BJ (cell line): ENCODE measurements at regions not wholly inside any gene's neighbourhood (a gene's known extent, or its start where the extent isn't known, plus 50 kb on each side); places are given as distances from the start of the nearest gene placed in this dataset.
A peak's percentile ranks its signal among the peaks of the same experiment; 100 is the strongest.

Experiments used
- CTCF ChIA-PET: fragments of 350-600 bp; formaldehyde crosslinking; extraction: SDS; loops from one replicate; lab custom pipeline; 2021; ENCODE audit warnings: antibody characterized with exemption, inconsistent platforms; lab: Yijun Ruan, JAX
- POLR2A ChIA-PET: fragments of 300-600 bp; sonication (Branson Sonifier 250); formaldehyde crosslinking; extraction: SDS; loops from one replicate; lab custom pipeline; 2021; ENCODE audit warnings: antibody characterized with exemption; lab: Charles Lee
- DNase-seq: peaks from one replicate; pipeline ENCODE4 v3.0.0-alpha.2; 2011; ENCODE audit warnings: low read depth
- H3K27me3 ChIP-seq: 2 replicates; pipeline ENCODE4 v1.6.0; 2011; ENCODE audit warnings: low read length; ENCODE audit not compliant: control insufficient read depth, insufficient read depth
- H3K36me3 ChIP-seq: 2 replicates; pipeline ENCODE4 v1.5.1; 2011; ENCODE audit warnings: low read length; ENCODE audit not compliant: control insufficient read depth, insufficient read depth
- H3K4me3 ChIP-seq: 2 replicates; pipeline ENCODE4 v1.5.1; 2011; ENCODE audit warnings: low read depth, mild to moderate bottlenecking, control low read depth, low read length
- TF ChIP-seq, protein P1 (sequence below): IDR thresholded peaks from 2 replicates; pipeline ENCODE4 v1.5.1; 2011; ENCODE audit warnings: low read depth, mild to moderate bottlenecking, control low read depth, inconsistent platforms, low read length, moderate library complexity; ENCODE audit not compliant: insufficient read depth

- TF ChIP-seq, protein P1, sequence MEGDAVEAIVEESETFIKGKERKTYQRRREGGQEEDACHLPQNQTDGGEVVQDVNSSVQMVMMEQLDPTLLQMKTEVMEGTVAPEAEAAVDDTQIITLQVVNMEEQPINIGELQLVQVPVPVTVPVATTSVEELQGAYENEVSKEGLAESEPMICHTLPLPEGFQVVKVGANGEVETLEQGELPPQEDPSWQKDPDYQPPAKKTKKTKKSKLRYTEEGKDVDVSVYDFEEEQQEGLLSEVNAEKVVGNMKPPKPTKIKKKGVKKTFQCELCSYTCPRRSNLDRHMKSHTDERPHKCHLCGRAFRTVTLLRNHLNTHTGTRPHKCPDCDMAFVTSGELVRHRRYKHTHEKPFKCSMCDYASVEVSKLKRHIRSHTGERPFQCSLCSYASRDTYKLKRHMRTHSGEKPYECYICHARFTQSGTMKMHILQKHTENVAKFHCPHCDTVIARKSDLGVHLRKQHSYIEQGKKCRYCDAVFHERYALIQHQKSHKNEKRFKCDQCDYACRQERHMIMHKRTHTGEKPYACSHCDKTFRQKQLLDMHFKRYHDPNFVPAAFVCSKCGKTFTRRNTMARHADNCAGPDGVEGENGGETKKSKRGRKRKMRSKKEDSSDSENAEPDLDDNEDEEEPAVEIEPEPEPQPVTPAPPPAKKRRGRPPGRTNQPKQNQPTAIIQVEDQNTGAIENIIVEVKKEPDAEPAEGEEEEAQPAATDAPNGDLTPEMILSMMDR = no peak
- Histone ChIP-seq H3K4me3 (no peak overlapping the region), H3K36me3 (no peaks in the 10 kb centered on the region), H3K27me3 (no peaks in the 10 kb centered on the region; the same call in 1 of the 2 replicates)
- no peak for DNase-seq
- POLR2A ChIA-PET = no interaction called here
- CTCF ChIA-PET = no interaction called here
These were observed 674.4 kb downstream of the SEMA5A start for GRCh38 chr5:8871446-8871845.

DNA sequence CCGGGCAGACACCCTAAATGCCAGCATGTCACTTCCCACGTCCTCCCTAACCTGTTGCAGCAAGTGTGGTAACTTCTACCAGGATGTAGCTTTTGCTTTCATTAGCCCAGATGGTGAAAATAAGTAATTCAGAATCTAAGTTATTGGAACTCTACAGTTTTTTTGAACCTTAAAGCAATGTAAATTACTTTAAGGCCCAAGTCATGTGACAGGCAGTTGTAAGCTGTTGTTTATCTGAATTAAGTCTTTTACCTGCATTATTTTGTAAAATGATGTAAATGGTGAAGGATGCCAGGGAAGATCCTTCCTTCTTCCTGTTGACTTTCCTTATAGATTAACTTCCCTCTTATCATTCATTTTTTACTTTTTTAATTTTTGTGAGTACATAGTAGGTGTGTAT lies 670.2 kb downstream of the SEMA5A start:
- no peak overlapping the region for H3K4me3 ChIP-seq
- TF ChIP-seq, protein P1 = no peak
- DNase-seq = no peak
- ChIA-PET CTCF (interaction anchor here (1.0 kb wide), 1 partner anchor 192 kb away, joined by 3 read pairs; no protein-coding TSS in a partner anchor), POLR2A (no interaction called here)
- H3K27me3 ChIP-seq = no peaks in the 10 kb centered on the region; the same call in 1 of the 2 replicates
- H3K36me3 ChIP-seq = no peaks in the 10 kb centered on the region

- H3K4me3 ChIP-seq = no peak overlapping the region
- TF ChIP-seq, protein P1 = no peak
- ChIA-PET POLR2A (no interaction called here), CTCF (no interaction called here)
- DNase-seq = no peak
- H3K36me3 ChIP-seq = no peaks in the 10 kb centered on the region
- H3K27me3 ChIP-seq = no peaks in the 10 kb centered on the region
These were observed 666.6 kb downstream of the SEMA5A start for GRCh38 chr5:8879248-8879647.

DNA sequence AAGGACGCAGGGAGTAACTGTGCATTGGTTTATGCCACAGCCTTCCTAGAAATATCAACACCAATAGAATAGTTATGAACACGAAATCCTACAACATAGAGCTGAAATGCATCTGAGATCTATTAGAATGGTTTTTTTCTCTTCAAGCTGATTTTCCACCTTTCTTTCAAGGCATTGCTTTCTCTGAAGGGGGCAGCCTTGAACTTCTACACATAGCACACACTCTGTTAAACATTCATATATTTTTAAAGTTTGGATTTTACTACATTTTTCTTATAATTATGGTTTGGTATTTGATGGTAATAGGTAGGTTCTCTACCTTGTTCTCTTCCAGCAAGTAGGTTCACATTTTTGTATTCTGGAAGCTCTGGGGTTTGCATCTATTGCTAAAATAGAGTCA lies 661.8 kb downstream of the SEMA5A start:
- H3K27me3 ChIP-seq = no peaks in the 10 kb centered on the region
- H3K36me3 ChIP-seq = no peaks in the 10 kb centered on the region
- ChIA-PET CTCF (interaction anchor here (1.3 to 1.5 kb wide), 2 partner anchors 15 to 310 kb away, joined by 3 to 4 read pairs; no protein-coding TSS in a partner anchor), POLR2A (no interaction called here)
- TF ChIP-seq, protein P1 = 0 out of 2 replicates have a peak, but pooled peaks have one; percentile 13
- H3K4me3 ChIP-seq = no peak overlapping the region
- DNase-seq = no peak

DNA sequence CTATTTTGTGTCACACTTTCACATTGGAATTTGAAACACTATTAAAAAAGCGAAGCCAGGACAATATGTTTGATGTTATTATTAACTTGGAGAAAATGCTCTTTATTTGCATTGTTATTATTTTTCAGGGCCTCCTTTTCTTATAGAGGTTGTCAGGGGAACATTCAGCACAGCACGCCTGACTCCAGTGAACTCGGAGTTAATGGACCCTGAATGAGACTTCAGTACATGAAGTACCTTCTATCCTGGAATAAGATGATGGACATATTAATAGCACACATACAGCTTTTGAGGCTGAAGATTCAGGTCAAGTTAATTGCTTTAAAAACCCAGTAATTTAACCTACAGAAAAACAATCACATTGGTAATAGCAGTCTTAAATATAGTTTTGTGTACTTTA lies 652.9 kb downstream of the SEMA5A start:
- CTCF ChIA-PET = interaction anchor here (1.0 kb wide), 1 partner anchor 16 kb away, joined by 4 read pairs; no protein-coding TSS in a partner anchor
- POLR2A ChIA-PET = no interaction called here

More for the DNA sequence above, 652.9 kb downstream of the SEMA5A start:
- TF ChIP-seq, protein P1 = no peak
- DNase-seq = no peak
- H3K36me3 ChIP-seq = no peaks in the 10 kb centered on the region
- H3K4me3 ChIP-seq = no peak overlapping the region
- H3K27me3 ChIP-seq = no peaks in the 10 kb centered on the region; the same call in 1 of the 2 replicates
